PC-3 (cell line): ENCODE measurements at regions not wholly inside any gene's neighbourhood (a gene's known extent, or its start where the extent isn't known, plus 50 kb on each side); places are given as distances from the start of the nearest gene placed in this dataset.

ENCODE experiments used
- ATAC-seq: fragments of 200-7000 bp; cut with Tn5 transposase; 2 replicates; pipeline ENCODE4 v1.9.1; 2020; ENCODE audit warnings: mild to moderate bottlenecking, moderate library complexity
- BruUV-seq: library from RNA; stranded (reverse); fragments of 400-500 nt; replicated peaks from 2 replicates; lab custom pipeline; 2021; lab: Mats Ljungman, UMichigan
- CTCF ChIA-PET: fragments of 300-600 bp; sonication (Branson Sonifier 250); formaldehyde crosslinking; loops from one replicate; lab custom pipeline; 2022; ENCODE audit warnings: antibody characterized with exemption; lab: Charles Lee
- POLR2A ChIA-PET: fragments of 300-600 bp; sonication (Branson Sonifier 250); formaldehyde crosslinking; loops from one replicate; lab custom pipeline; 2022; ENCODE audit warnings: antibody characterized with exemption; ENCODE audit not compliant: unreplicated experiment; lab: Charles Lee
- DNase-seq: peaks from one replicate; pipeline ENCODE4 v3.0.0-alpha.2; 2015
- H2AFZ ChIP-seq: fragments of 300-600 bp; sonication (generic); 2 replicates; pipeline ENCODE4 v1.6.0; 2016; ENCODE audit warnings: antibody characterized with exemption, low read length
- H3F3A ChIP-seq: fragments of 300-600 bp; sonication (generic); one replicate; pipeline ENCODE4 v1.6.0; 2017; ENCODE audit warnings: antibody characterized with exemption, low read length, control low read depth, mild to moderate bottlenecking; ENCODE audit not compliant: unreplicated experiment
- H3K27ac ChIP-seq: fragments of 300-600 bp; sonication (generic); 2 replicates; pipeline ENCODE4 v1.5.1; 2016; ENCODE audit warnings: mild to moderate bottlenecking, low read length
- H3K27me3 ChIP-seq: fragments of 300-600 bp; sonication (generic); 2 replicates; pipeline ENCODE4 v1.6.1; 2016; ENCODE audit warnings: low read length, mixed read lengths
- H3K36me3 ChIP-seq: fragments of 300-600 bp; sonication (generic); 2 replicates; pipeline ENCODE4 v1.6.1; 2016; ENCODE audit warnings: low read depth, mixed run types, low read length, mixed read lengths
- H3K4me1 ChIP-seq: fragments of 300-600 bp; sonication (generic); 2 replicates; pipeline ENCODE4 v1.5.1; 2016; ENCODE audit warnings: low read length; ENCODE audit not compliant: insufficient read depth
- H3K4me2 ChIP-seq: fragments of 300-600 bp; sonication (generic); 2 replicates; pipeline ENCODE4 v1.6.0; 2016; ENCODE audit warnings: low read length
- H3K4me3 ChIP-seq: fragments of 300-600 bp; sonication (generic); 2 replicates; pipeline ENCODE4 v1.5.1; 2016; ENCODE audit warnings: mild to moderate bottlenecking, low read length, mixed read lengths
- H3K79me2 ChIP-seq: fragments of 300-600 bp; sonication (generic); 2 replicates; pipeline ENCODE4 v1.6.1; 2017; ENCODE audit warnings: low read length, mixed read lengths
- H3K9ac ChIP-seq: fragments of 300-600 bp; sonication (generic); 2 replicates; pipeline ENCODE4 v1.6.0; 2016; ENCODE audit warnings: mild to moderate bottlenecking, low read length
- H3K9me2 ChIP-seq: fragments of 300-600 bp; sonication (generic); replicated peaks from 2 replicates; pipeline ENCODE4 v1.6.1; 2016; ENCODE audit warnings: mixed run types, low read length, mixed read lengths
- H3K9me3 ChIP-seq: fragments of 300-600 bp; sonication (generic); 2 replicates; pipeline ENCODE4 v1.6.1; 2016; ENCODE audit warnings: low read length, mixed read lengths
- H4K20me1 ChIP-seq: fragments of 300-600 bp; sonication (generic); 2 replicates; pipeline ENCODE4 v1.6.1; 2016; ENCODE audit warnings: low read length, mixed read lengths
- CTCF ChIP-seq: fragments of 300-600 bp; sonication (generic); conservative IDR thresholded peaks from 2 replicates; pipeline ENCODE4 v1.5.1; 2017; ENCODE audit warnings: antibody characterized with exemption, low read depth, mild to moderate bottlenecking, low read length
- EZH2 ChIP-seq: fragments of 300-600 bp; sonication (generic); IDR thresholded peaks from one replicate; pipeline ENCODE4 v1.6.1; 2017; ENCODE audit warnings: antibody characterized with exemption, mild to moderate bottlenecking, low read length; ENCODE audit not compliant: unreplicated experiment
- EZH2phosphoT487 ChIP-seq: fragments of 300-600 bp; sonication (generic); IDR thresholded peaks from 2 replicates; pipeline ENCODE4 v1.6.1; 2018; ENCODE audit warnings: mild to moderate bottlenecking, antibody characterized with exemption, low read length, borderline replicate concordance
- intact Hi-C: fragments of 100-400 bp; cut with micrococcal nuclease; formaldehyde crosslinking; loops from 2 replicates; pipeline ENCODE4 v1.9.0; 2023

GRCh38 chrX:118904218-118904617, 70.2 kb upstream of the LONRF3 start:
- no peak for TF ChIP-seq EZH2phosphoT487
- TF ChIP-seq CTCF: no peak
- no peak for TF ChIP-seq EZH2
- Histone ChIP-seq H3K36me3 (no peaks in the 10 kb centered on the region), H3K4me2 (no peak overlapping the region), H2AFZ (no peak overlapping the region), H3F3A (no peaks in the 10 kb centered on the region), H3K9me3 (no peaks in the 10 kb centered on the region), H3K9me2 (no peaks in the 10 kb centered on the region), H4K20me1 (no peaks in the 10 kb centered on the region), H3K79me2 (no peaks in the 10 kb centered on the region), H3K27ac (no peak overlapping the region), H3K4me3 (no peak overlapping the region), H3K9ac (no peak overlapping the region), H3K27me3 (no peaks in the 10 kb centered on the region), H3K4me1 (no peaks in the 10 kb centered on the region)
- ATAC-seq (no peak), DNase-seq (no peak)
- CTCF ChIA-PET: no interaction called here
- no TSS peak for BruUV-seq
- intact Hi-C loops: no loop called here
- POLR2A ChIA-PET: no interaction called here

GRCh38 chrX:118904664-118905063, 69.8 kb upstream of the LONRF3 start:
- ChIA-PET CTCF (no interaction called here), POLR2A (no interaction called here)
- Histone ChIP-seq H3K36me3 (no peaks in the 10 kb centered on the region), H3K4me2 (no peak overlapping the region), H4K20me1 (no peaks in the 10 kb centered on the region), H3K27ac (no peak overlapping the region), H3F3A (no peaks in the 10 kb centered on the region), H3K9me3 (no peaks in the 10 kb centered on the region), H3K4me3 (no peak overlapping the region), H3K9ac (no peak overlapping the region), H3K9me2 (no peaks in the 10 kb centered on the region), H3K4me1 (no peaks in the 10 kb centered on the region), H3K79me2 (0 out of 2 replicates have a peak, but pooled peaks cover 4% of the 10 kb centered on the region), H2AFZ (no peak overlapping the region), H3K27me3 (no peaks in the 10 kb centered on the region)
- intact Hi-C loops: no loop called here
- DNase-seq (no peak), ATAC-seq (no peak)
- TF ChIP-seq CTCF (no peak), EZH2phosphoT487 (no peak), EZH2 (no peak)
- no TSS peak for BruUV-seq
